Naive thymus-derived CD4-positive, alpha-beta T cell (primary cell): ENCODE measurements at regions not wholly inside any gene's neighbourhood (a gene's known extent, or its start where the extent isn't known, plus 50 kb on each side); places are given as distances from the start of the nearest gene placed in this dataset.
A peak's percentile ranks its signal among the peaks of the same experiment; 100 is the strongest.

Experiments used
- ATAC-seq: fragments of 150-1000 bp; cut with Tn5 transposase; 2 replicates; pipeline ENCODE4 v1.10.0; 2021; ENCODE audit warnings: mild to moderate bottlenecking, moderate library complexity
- CTCF ChIA-PET: fragments of 350-600 bp; sonication (Branson Sonifier 250); formaldehyde crosslinking; loops from one replicate; lab custom pipeline; 2021; ENCODE audit warnings: antibody characterized with exemption; lab: Charles Lee
- POLR2A ChIA-PET: fragments of 350-600 bp; sonication (Branson Sonifier 250); formaldehyde crosslinking; loops from one replicate; lab custom pipeline; 2021; ENCODE audit warnings: antibody characterized with exemption, inconsistent platforms; lab: Charles Lee
- DNase-seq, 9 donors: peaks; one replicate each; pipeline versions ENCODE4 v3.0.0 to v3.0.0-alpha.2; 2020 to 2022; ENCODE audit warnings: mixed read lengths in 1 of 9
- H3K27ac ChIP-seq: one replicate; pipeline ENCODE4 v1.7.0; 2013; ENCODE audit warnings: mild to moderate bottlenecking, low read depth, low read length, moderate library complexity
- H3K27me3 ChIP-seq, 2 donors: one replicate each; pipeline ENCODE4 v1.7.0; 2013; ENCODE audit warnings: low read length in 2 of 2, mild to moderate bottlenecking in 2 of 2, moderate library complexity in 2 of 2; ENCODE audit not compliant: control insufficient read depth in 2 of 2, insufficient read depth in 2 of 2
- H3K36me3 ChIP-seq, 3 experiments: 1 replicate in 2 of 3; 2 replicates in 1 of 3; pipeline ENCODE4 v1.7.0; 2013; ENCODE audit warnings: low read length in 3 of 3, mild to moderate bottlenecking in 3 of 3, moderate library complexity in 1 of 3; ENCODE audit not compliant: insufficient read depth in 3 of 3, control insufficient read depth in 2 of 3
- H3K4me1 ChIP-seq, 2 donors: one replicate each; pipeline ENCODE4 v1.7.0; 2013; ENCODE audit warnings: low read length in 2 of 2, mild to moderate bottlenecking in 2 of 2, moderate library complexity in 1 of 2; ENCODE audit not compliant: control insufficient read depth in 2 of 2, insufficient read depth in 2 of 2
- H3K4me3 ChIP-seq: 2 replicates; pipeline ENCODE4 v1.7.0; 2013; ENCODE audit warnings: mild to moderate bottlenecking, low read length
- H3K9me3 ChIP-seq, 3 experiments: 1 replicate in 2 of 3; 2 replicates in 1 of 3; pipeline ENCODE4 v1.7.0; 2013; ENCODE audit warnings: low read length in 3 of 3; ENCODE audit not compliant: control insufficient read depth in 2 of 3
- H3K27ac Mint-ChIP-seq, 9 donors: one replicate each; pipeline ENCODE4 v1.8.0; 2020 to 2022; ENCODE audit warnings: mixed read lengths in 9 of 9, mild to moderate bottlenecking in 8 of 9, moderate library complexity in 5 of 9, inconsistent platforms in 2 of 9
- H3K27me3 Mint-ChIP-seq, 5 donors: one replicate each; pipeline ENCODE4 v1.8.0; 2021 to 2022; ENCODE audit warnings: mixed read lengths in 5 of 5, mild to moderate bottlenecking in 1 of 5
- H3K36me3 Mint-ChIP-seq, 5 donors: one replicate each; pipeline ENCODE4 v1.8.0; 2020 to 2022; ENCODE audit warnings: mixed read lengths in 5 of 5, mild to moderate bottlenecking in 3 of 5, inconsistent platforms in 1 of 5
- H3K4me1 Mint-ChIP-seq, 7 donors: one replicate each; pipeline ENCODE4 v1.8.0; 2020 to 2022; ENCODE audit warnings: mixed read lengths in 7 of 7, mild to moderate bottlenecking in 3 of 7, inconsistent platforms in 1 of 7
- H3K4me3 Mint-ChIP-seq, 10 donors: one replicate each; pipeline ENCODE4 v1.8.0; 2020 to 2022; ENCODE audit warnings: mild to moderate bottlenecking in 10 of 10, mixed read lengths in 10 of 10, moderate library complexity in 6 of 10, inconsistent platforms in 2 of 10
- H3K9me3 Mint-ChIP-seq, 11 donors: one replicate each; pipeline ENCODE4 v1.8.0; 2020 to 2022; ENCODE audit warnings: mixed read lengths in 11 of 11, mild to moderate bottlenecking in 4 of 11, inconsistent platforms in 1 of 11, moderate library complexity in 1 of 11
- intact Hi-C, 2 donors: fragments of 100-400 bp; cut with micrococcal nuclease; formaldehyde crosslinking; loops; one replicate each; pipeline ENCODE4 v1.15.1; 2023

GRCh38 chr6:110538416-110539160 is 62.2 kb upstream of the SLC22A16 start:
- POLR2A ChIA-PET, result no interaction called here

DNA sequence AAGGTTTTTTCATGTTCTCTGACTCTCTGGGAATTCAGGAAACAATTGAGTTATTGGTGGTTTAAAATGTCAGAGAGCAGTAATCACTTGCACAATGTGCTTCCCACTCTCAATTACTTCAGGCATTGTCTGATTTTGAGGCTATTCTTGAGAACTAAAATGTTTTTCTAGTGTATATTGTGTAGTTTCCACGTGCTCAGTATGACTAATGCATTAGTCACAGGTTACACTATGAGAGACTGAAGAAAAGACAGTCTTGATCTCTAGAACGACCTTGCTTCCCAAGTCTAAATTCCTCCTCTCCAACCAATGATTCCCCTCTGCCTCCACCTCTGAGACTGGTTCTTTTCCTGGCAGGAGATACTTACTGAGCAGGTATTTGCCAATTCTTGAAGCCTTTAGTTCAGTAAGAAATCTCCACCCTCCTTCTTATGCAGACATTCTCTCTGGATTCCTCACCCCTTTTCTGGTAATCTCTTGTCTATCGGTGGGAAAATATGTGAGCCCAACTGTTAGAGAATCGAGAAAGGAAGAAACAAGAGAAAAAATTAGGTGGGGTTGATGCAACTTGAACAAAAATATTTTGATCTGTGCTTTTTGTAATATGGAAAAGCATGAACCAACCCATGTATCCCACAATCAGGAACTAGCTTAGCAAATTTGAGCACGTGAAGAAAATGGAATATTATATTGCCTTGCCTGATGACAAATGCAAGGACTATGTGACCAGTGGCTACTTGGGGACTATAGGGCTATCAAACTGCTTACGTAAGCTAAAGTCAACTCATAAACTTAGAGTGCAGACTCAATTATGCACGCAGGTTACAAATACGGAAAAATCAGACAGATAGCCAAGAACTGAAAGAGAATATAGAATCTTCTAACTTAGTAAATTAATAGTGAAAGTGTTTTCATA is 61.1 kb upstream of the SLC22A16 start:
- no peak overlapping the region for H3K27ac ChIP-seq
- POLR2A ChIA-PET, result no interaction called here
- Mint-ChIP-seq H3K36me3 (peaks cover 0 to 8% (median 0%) of the 10 kb centered on the region in 5 donors), H3K9me3 (peaks cover 0 to 11% (median 6%) of the 10 kb centered on the region in 11 donors), H3K4me3 (no peak overlapping the region), H3K4me1 (peaks cover 0 to 17% (median 4%) of the 10 kb centered on the region in 7 donors), H3K27ac (peak overlapping the region in 1 of 9 donors; percentile 44), H3K27me3 (peaks cover 0 to 7% (median under 1%) of the 10 kb centered on the region in 5 donors)
- no peak overlapping the region for H3K4me3 ChIP-seq
- H3K27me3 ChIP-seq, result no peaks in the 10 kb centered on the region
- H3K9me3 ChIP-seq, result no peaks in the 10 kb centered on the region
- H3K36me3 ChIP-seq, result no peaks in the 10 kb centered on the region
- H3K4me1 ChIP-seq, result no peaks in the 10 kb centered on the region
- no peak for DNase-seq
- peak; percentile 49 for ATAC-seq
- intact Hi-C loops, result no loop called here
- CTCF ChIA-PET, result no interaction called here

More at GRCh38 chr6:110538416-110539160, 62.2 kb upstream of the SLC22A16 start:
- Histone ChIP-seq H3K4me1 (no peaks in the 10 kb centered on the region), H3K27ac (no peak overlapping the region), H3K27me3 (no peaks in the 10 kb centered on the region), H3K4me3 (no peak overlapping the region), H3K9me3 (no peaks in the 10 kb centered on the region), H3K36me3 (no peaks in the 10 kb centered on the region)
- CTCF ChIA-PET, result interaction anchor here (0.8 kb wide), 1 partner anchor 10 kb away, joined by 3 read pairs; no protein-coding TSS in a partner anchor
- H3K36me3 Mint-ChIP-seq, result peaks cover 0 to 8% (median 0%) of the 10 kb centered on the region in 5 donors
- DNase-seq (no peak), ATAC-seq (no peak)
- H3K27ac Mint-ChIP-seq, result peak overlapping the region in 1 of 9 donors; percentile 44
- H3K4me3 Mint-ChIP-seq, result no peak overlapping the region
- intact Hi-C loops, result no loop called here
- H3K9me3 Mint-ChIP-seq, result peaks cover 0 to 11% (median 6%) of the 10 kb centered on the region in 11 donors
- peaks cover 0 to 7% (median 3%) of the 10 kb centered on the region in 5 donors for H3K27me3 Mint-ChIP-seq
- peaks cover 0 to 20% (median 4%) of the 10 kb centered on the region in 7 donors for H3K4me1 Mint-ChIP-seq

GRCh38 chr6:110534731-110535492 is 58.5 kb upstream of the SLC22A16 start:
- POLR2A ChIA-PET, result no interaction called here
- Histone ChIP-seq H3K27me3 (no peaks in the 10 kb centered on the region), H3K4me3 (no peak overlapping the region), H3K4me1 (no peaks in the 10 kb centered on the region), H3K27ac (no peak overlapping the region), H3K36me3 (no peaks in the 10 kb centered on the region), H3K9me3 (no peaks in the 10 kb centered on the region)
- peaks cover 0 to 11% (median 6%) of the 10 kb centered on the region in 11 donors for H3K9me3 Mint-ChIP-seq
- CTCF ChIA-PET, result no interaction called here
- peaks cover 0 to 20% (median 4%) of the 10 kb centered on the region in 7 donors for H3K4me1 Mint-ChIP-seq
- ATAC-seq (no peak), DNase-seq (no peak)
- no peak overlapping the region for H3K27ac Mint-ChIP-seq
- H3K4me3 Mint-ChIP-seq, result no peak overlapping the region
- peaks cover 0 to 7% (median 0%) of the 10 kb centered on the region in 5 donors for H3K27me3 Mint-ChIP-seq
- intact Hi-C loops, result no loop called here
- H3K36me3 Mint-ChIP-seq, result peaks cover 0 to 8% (median 0%) of the 10 kb centered on the region in 5 donors

DNA sequence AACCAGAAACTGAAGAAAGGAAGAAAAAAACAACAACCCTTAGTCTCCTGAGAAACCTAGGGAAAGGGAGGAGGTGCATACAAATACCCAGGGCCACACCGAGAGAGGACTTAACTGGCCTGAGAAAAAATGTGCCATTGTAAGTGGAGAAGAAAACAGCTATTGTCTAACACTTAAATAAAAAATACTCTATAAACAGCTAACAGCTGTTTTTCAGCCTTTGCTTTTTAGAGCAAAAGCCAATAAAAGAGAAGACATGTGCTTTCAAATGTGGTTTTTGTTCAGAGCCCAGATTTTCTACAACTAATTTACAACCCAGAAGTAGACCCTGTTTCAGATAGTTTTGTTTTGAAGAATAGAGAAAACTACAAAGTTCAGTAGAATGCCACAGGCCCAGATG is 56.0 kb upstream of the SLC22A16 start:
- ChIA-PET POLR2A (no interaction called here), CTCF (no interaction called here)
- Mint-ChIP-seq H3K4me1 (peaks cover 0 to 20% (median 4%) of the 10 kb centered on the region in 7 donors), H3K4me3 (no peak overlapping the region), H3K9me3 (peaks cover 0 to 5% (median 0%) of the 10 kb centered on the region in 11 donors), H3K36me3 (no peaks in the 10 kb centered on the region), H3K27me3 (peaks cover 0 to 13% (median 6%) of the 10 kb centered on the region in 5 donors), H3K27ac (no peak overlapping the region)
- H3K9me3 ChIP-seq, result no peaks in the 10 kb centered on the region
- DNase-seq, result no peak
- H3K36me3 ChIP-seq, result no peaks in the 10 kb centered on the region
- intact Hi-C loops, result no loop called here
- H3K27me3 ChIP-seq, result no peaks in the 10 kb centered on the region
- no peak overlapping the region for H3K27ac ChIP-seq
- ATAC-seq, result no peak
- no peaks in the 10 kb centered on the region for H3K4me1 ChIP-seq
- no peak overlapping the region for H3K4me3 ChIP-seq

- POLR2A ChIA-PET, result no interaction called here
- H3K36me3 Mint-ChIP-seq, result no peaks in the 10 kb centered on the region
- H3K27ac Mint-ChIP-seq, result no peak overlapping the region
These were observed 54.3 kb upstream of the SLC22A16 start for GRCh38 chr6:110530671-110531070.

GRCh38 chr6:110529907-110530306 is 53.5 kb upstream of the SLC22A16 start:
- H3K4me1 Mint-ChIP-seq, result peaks cover 0 to 13% (median 0%) of the 10 kb centered on the region in 7 donors
- intact Hi-C loops, result loop anchor here in 1 of 2 donors (2.0 to 5.0 kb wide), 3 partner anchors 349 to 481 kb away; no protein-coding TSS in a partner anchor
- peaks cover 0 to 11% (median 3%) of the 10 kb centered on the region in 5 donors for H3K27me3 Mint-ChIP-seq
- no peak overlapping the region for H3K27ac Mint-ChIP-seq
- H3K4me3 ChIP-seq, result no peak overlapping the region
- no peak overlapping the region for H3K27ac ChIP-seq
- H3K4me3 Mint-ChIP-seq, result no peak overlapping the region
- no peaks in the 10 kb centered on the region for H3K27me3 ChIP-seq
- DNase-seq (no peak), ATAC-seq (no peak)
- POLR2A ChIA-PET, result no interaction called here
- CTCF ChIA-PET, result interaction anchor here (0.7 to 1.7 kb wide), 3 partner anchors 12 to 421 kb away, joined by 3 to 5 read pairs (median 3); no protein-coding TSS in a partner anchor
- H3K4me1 ChIP-seq, result no peaks in the 10 kb centered on the region
- no peaks in the 10 kb centered on the region for H3K9me3 ChIP-seq
- no peaks in the 10 kb centered on the region for H3K36me3 Mint-ChIP-seq
- H3K9me3 Mint-ChIP-seq, result peaks cover 0 to 2% (median 0%) of the 10 kb centered on the region in 11 donors
- no peaks in the 10 kb centered on the region for H3K36me3 ChIP-seq

More at GRCh38 chr6:110530671-110531070, 54.3 kb upstream of the SLC22A16 start:
- intact Hi-C loops, result no loop called here
- no peak overlapping the region for H3K27ac ChIP-seq
- no peaks in the 10 kb centered on the region for H3K27me3 ChIP-seq
- no peaks in the 10 kb centered on the region for H3K4me1 ChIP-seq
- Mint-ChIP-seq H3K4me1 (peaks cover 0 to 13% (median 0%) of the 10 kb centered on the region in 7 donors), H3K27me3 (peaks cover 0 to 11% (median 6%) of the 10 kb centered on the region in 5 donors), H3K9me3 (peaks cover 0 to 5% (median 0%) of the 10 kb centered on the region in 11 donors), H3K4me3 (no peak overlapping the region)
- ATAC-seq (no peak), DNase-seq (no peak)
- no peaks in the 10 kb centered on the region for H3K36me3 ChIP-seq
- H3K4me3 ChIP-seq, result no peak overlapping the region
- no peaks in the 10 kb centered on the region for H3K9me3 ChIP-seq
- CTCF ChIA-PET, result no interaction called here
